CD4-positive, alpha-beta T cell treated with Interleukin-12 subunit alpha and Interleukin-12 subunit beta, for 1 hour (primary cell): ENCODE measurements at regions not wholly inside any gene's neighbourhood (a gene's known extent, or its start where the extent isn't known, plus 50 kb on each side); places are given as distances from the start of the nearest gene placed in this dataset.
A peak's percentile ranks its signal among the peaks of the same experiment; 100 is the strongest.

ENCODE experiments used
- DNase-seq: peaks from one replicate; pipeline ENCODE4 v3.0.0-alpha.2; 2020

- DNase-seq: no peak
Measured at GRCh38 chr15:70504299-70504951, 258.9 kb downstream of the UACA start.

- DNase-seq: no peak
Measured at GRCh38 chr15:70503798-70504298, 259.5 kb downstream of the UACA start.

GRCh38 chr15:70503073-70503745 is 260.1 kb downstream of the UACA start:
- no peak for DNase-seq

- DNase-seq: no peak
Measured at GRCh38 chr15:70502529-70502928, 260.8 kb downstream of the UACA start.

- DNase-seq: no peak
Measured at GRCh38 chr15:70501849-70502248, 261.5 kb downstream of the UACA start.

- DNase-seq: no peak
Measured at GRCh38 chr15:70501121-70501727, 262.1 kb downstream of the UACA start.

- DNase-seq: no peak
Measured at GRCh38 chr15:70499791-70500190, 263.6 kb downstream of the UACA start.

GRCh38 chr15:70498096-70498626 is 265.2 kb downstream of the UACA start:
- no peak for DNase-seq

- DNase-seq: no peak
Measured at GRCh38 chr15:70497661-70498060, 265.7 kb downstream of the UACA start.

GRCh38 chr15:70495991-70496599 is 267.3 kb downstream of the UACA start:
- DNase-seq: no peak

GRCh38 chr15:70494852-70495571 is 268.3 kb downstream of the UACA start:
- no peak for DNase-seq

GRCh38 chr15:70494517-70494851 is 268.9 kb downstream of the UACA start:
- DNase-seq: no peak

- DNase-seq: no peak
Measured at GRCh38 chr15:70493787-70494516, 269.4 kb downstream of the UACA start.

GRCh38 chr15:70493376-70493775 is 270.0 kb downstream of the UACA start:
- DNase-seq: no peak

GRCh38 chr15:70492240-70493177 is 270.8 kb downstream of the UACA start:
- DNase-seq: peak; percentile 83

- DNase-seq: no peak
Measured at GRCh38 chr15:70491641-70492040, 271.7 kb downstream of the UACA start.

GRCh38 chr15:70491201-70491621 is 272.1 kb downstream of the UACA start:
- no peak for DNase-seq

- DNase-seq: no peak
Measured at GRCh38 chr15:70490838-70491155, 272.6 kb downstream of the UACA start.

GRCh38 chr15:70490148-70490837 is 273.1 kb downstream of the UACA start:
- DNase-seq: no peak
